ENCODE measurements at regions not wholly inside any gene's neighbourhood (a gene's known extent, or its start where the extent isn't known, plus 50 kb on each side); places are given as distances from the start of the nearest gene placed in this dataset.
"Not testable (repeated sequence)": the region's sequence is repeated elsewhere in the genome, so short reads cannot be mapped to it uniquely, and the experiment has no call there.

DNA sequence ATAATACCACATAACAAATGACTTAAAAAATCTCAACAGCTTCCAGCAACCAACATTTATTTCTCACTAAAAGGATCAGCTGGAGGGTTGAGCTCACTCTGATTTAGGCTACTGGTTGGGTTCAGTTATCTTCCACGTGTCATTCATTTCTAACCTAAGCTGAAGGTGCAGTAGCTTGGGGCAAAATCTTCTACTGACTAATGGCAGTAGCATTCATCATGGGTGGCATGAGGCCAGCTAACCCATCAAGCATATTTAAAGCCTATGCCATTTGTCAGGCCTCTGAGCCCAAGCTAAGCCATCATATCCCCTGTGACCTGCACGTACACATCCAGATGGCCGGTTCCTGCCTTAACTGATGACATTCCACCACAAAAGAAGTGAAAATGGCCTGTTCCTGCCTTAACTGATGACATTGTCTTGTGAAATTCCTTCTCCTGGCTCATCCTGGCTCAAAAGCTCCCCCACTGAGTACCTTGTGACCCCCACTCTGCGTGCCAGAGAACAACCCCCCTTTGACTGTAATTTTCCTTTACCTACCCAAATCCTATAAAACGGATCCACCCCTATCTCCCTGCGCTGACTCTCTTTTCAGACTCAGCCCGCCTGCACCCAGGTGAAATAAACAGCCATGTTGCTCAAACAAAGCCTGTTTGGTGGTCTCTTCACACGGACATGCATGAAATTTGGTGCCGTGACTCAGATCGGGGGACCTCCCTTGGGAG, 324.7 kb upstream of the LMCD1 start:
- in situ Hi-C loops (cut with HindIII; ENCODE audit: low sequenced_read_pairs); DNase-seq (ENCODE audit: low spot score): not testable (repeated sequence)

DNA sequence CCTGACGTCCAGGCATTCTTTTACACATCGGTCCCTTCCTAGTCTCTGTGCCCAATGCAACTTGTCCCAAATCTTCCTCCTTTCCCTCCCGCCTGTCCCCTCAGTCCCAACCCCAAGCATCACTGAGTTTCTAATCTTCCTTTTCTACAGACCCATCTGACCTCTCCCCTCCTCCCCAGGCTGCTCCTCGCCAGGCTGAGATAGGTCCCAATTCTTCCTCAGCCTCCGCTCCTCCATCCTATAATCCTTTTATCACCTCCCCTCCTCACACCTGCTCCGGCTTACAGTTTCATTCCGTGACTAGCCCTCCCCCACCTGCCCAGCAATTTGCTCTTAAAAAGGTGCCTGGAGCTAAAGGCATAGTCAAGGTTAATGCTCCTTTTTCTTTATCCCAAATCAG, 323.1 kb upstream of the LMCD1 start:
- in situ Hi-C loops (cut with HindIII; ENCODE audit: low sequenced_read_pairs); DNase-seq (ENCODE audit: low spot score): not testable (repeated sequence)

GRCh38 chr3:8182904-8183303, 318.7 kb upstream of the LMCD1 start:
- DNase-seq (ENCODE audit: low spot score): no peak
- in situ Hi-C loops (cut with HindIII; ENCODE audit: low sequenced_read_pairs): no loop called here

DNA sequence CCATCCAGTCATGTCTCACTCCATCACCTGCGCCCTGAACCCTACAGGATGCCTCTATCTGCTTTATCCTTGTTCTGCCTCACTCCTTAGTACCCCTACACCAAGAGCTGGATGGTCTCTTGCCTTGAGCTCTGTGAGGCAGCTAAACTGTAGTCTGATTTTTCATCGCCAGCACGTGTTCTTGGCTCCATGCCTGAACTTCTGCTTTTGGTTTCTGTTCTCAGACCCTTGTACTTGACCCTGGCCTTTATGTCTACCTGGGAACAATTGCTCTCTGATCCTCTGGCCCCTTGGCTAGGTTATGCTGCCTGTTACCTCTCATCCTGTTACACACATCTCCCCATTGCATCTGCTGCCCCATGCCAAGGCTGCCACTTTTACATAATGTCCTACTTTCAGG, 318.0 kb upstream of the LMCD1 start:
- in situ Hi-C loops (cut with HindIII; ENCODE audit: low sequenced_read_pairs): no loop called here
- DNase-seq (ENCODE audit: low spot score): no peak

- in situ Hi-C loops (cut with HindIII; ENCODE audit: low sequenced_read_pairs): no loop called here
Observed at GRCh38 chr3:8186213-8186612, 315.4 kb upstream of the LMCD1 start.

DNA sequence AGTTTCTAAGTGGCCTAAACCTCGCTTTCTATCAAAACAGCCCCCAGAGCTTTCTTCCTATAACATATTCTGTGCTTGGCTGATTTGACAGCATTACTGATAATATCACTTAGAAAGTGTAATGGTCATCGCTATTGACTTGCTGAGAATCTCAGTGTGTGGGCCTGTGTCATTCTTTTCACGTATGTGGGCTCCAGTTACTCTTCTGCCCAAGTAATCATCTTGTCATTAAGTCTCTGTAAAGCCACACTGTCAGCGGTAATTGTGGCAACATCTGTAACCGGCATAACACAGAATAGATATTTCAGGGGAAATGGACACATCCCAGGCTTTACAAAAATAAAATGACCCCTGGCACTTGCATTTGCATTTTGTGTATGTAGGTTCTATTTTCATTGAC, 313.6 kb upstream of the LMCD1 start:
- in situ Hi-C loops (cut with HindIII; ENCODE audit: low sequenced_read_pairs): no loop called here

More at GRCh38 chr3:8186213-8186612, 315.4 kb upstream of the LMCD1 start:
- no peak for DNase-seq (ENCODE audit: low spot score)

DNA sequence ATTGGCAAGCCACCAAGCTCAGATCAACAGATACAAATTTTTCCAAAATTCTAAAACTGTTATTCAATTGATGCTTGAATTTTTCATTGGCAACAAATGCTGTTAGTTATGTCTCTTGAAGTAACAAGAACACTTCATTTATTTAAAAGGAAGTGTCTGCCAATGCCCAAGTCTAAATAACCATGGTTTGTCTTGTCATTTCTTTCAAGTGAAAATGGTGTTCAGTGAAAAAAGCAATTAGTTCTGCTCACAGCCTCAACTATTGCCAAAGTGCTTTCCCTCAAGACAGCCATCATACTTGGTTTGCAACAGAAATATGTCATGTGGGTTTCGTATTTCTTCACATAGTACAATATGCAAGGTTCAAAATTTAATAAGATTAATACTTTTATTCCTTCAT, 312.6 kb upstream of the LMCD1 start:
- in situ Hi-C loops (cut with HindIII; ENCODE audit: low sequenced_read_pairs): no loop called here
- DNase-seq (ENCODE audit: low spot score): no peak

More for the DNA sequence above, 313.6 kb upstream of the LMCD1 start:
- DNase-seq (ENCODE audit: low spot score): no peak

- DNase-seq (ENCODE audit: low spot score): no peak
- in situ Hi-C loops (cut with HindIII; ENCODE audit: low sequenced_read_pairs): no loop called here
Observed at GRCh38 chr3:8191406-8191805, 310.2 kb upstream of the LMCD1 start.

GRCh38 chr3:8197384-8197783, 304.2 kb upstream of the LMCD1 start:
- in situ Hi-C loops (cut with HindIII; ENCODE audit: low sequenced_read_pairs): no loop called here
- DNase-seq (ENCODE audit: low spot score): no peak

DNA sequence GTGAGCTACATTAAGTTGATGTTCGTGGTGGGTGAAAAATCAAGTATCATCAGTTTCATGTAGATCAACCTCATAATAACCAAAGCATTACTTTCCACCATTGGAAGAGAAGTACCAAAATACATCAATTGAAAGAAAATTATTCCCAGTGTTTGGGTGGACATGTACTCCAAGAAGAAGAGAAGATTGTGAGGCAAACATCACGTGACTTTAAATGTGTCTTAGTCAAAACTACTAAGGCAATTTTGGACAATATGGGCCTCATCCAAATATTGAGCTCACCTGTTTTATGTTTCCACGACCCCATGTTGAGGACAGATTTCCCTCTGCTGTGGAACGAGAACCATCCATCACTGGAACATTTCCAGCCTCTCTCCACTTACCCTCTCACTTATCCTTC, 303.0 kb upstream of the LMCD1 start:
- in situ Hi-C loops (cut with HindIII; ENCODE audit: low sequenced_read_pairs): no loop called here
- DNase-seq (ENCODE audit: low spot score): no peak

- in situ Hi-C loops (cut with HindIII; ENCODE audit: low sequenced_read_pairs): no loop called here
- DNase-seq (ENCODE audit: low spot score): peak; percentile 90
Observed at GRCh38 chr3:8200996-8201395, 300.6 kb upstream of the LMCD1 start.

DNA sequence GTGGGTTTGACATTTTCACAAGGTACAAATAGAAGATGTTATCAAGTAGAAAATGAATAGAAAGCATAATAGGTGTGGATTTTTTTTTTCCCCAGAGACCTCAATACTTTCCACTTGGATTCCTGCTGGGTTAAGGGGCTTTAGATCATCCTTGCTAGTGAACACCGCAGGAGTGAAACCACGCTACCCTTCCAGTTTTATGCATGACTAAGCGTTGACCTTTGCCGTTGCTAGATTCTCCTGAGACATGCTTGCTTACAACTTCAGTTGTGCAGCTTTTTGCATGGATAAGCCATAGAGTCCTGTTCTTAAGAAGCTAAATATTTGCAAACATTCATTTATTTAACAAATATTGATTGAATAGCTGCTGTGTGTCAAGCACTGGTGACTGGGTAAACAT, 299.7 kb upstream of the LMCD1 start:
- DNase-seq (ENCODE audit: low spot score): no peak
- in situ Hi-C loops (cut with HindIII; ENCODE audit: low sequenced_read_pairs): no loop called here

GRCh38 chr3:8204331-8204730, 297.3 kb upstream of the LMCD1 start:
- peak; percentile 36 for DNase-seq (ENCODE audit: low spot score)
- in situ Hi-C loops (cut with HindIII; ENCODE audit: low sequenced_read_pairs): no loop called here

DNA sequence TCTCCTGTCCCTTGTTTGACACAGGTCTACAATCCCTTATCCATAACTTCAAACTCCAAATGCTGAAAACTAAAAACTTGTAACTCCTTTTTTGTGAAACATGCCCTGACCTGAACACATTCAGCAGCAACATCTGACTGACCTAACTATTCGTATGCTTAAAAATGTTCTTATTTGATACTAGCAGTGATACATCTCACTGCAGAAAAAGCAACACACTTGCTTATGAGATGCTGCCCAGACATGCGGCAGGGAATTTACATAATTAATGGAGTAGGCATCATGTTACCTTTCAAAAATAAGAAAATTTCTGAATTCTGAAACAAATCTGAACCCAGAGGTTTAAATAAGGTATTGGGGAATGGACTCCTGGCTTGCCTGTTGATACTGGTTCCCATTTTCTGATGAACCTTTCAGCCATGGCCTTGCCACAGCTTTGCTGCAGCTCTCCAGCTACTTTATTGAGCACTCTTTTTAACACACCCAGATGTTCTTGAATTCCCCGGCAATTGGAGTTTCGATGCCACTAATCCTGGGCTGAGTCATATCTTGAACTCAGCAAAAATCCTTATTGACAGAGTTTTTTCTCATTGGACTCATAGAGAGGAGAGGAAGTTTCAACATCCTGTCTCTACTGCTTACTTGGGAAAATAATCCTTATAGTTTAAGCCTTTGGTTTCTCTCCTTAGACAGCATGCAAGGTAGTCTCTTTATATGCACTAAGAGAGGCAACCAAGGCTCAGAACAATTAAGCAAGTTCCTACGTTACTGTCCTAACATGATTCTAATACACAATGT, 296.6 kb upstream of the LMCD1 start:
- in situ Hi-C loops (cut with HindIII; ENCODE audit: low sequenced_read_pairs): no loop called here
- no peak for DNase-seq (ENCODE audit: low spot score)

GRCh38 chr3:8205881-8206280, 295.7 kb upstream of the LMCD1 start:
- in situ Hi-C loops (cut with HindIII; ENCODE audit: low sequenced_read_pairs): no loop called here
- DNase-seq (ENCODE audit: low spot score): no peak

GRCh38 chr3:8206971-8207617, 294.5 kb upstream of the LMCD1 start:
- in situ Hi-C loops (cut with HindIII; ENCODE audit: low sequenced_read_pairs): no loop called here
- no peak for DNase-seq (ENCODE audit: low spot score)

DNA sequence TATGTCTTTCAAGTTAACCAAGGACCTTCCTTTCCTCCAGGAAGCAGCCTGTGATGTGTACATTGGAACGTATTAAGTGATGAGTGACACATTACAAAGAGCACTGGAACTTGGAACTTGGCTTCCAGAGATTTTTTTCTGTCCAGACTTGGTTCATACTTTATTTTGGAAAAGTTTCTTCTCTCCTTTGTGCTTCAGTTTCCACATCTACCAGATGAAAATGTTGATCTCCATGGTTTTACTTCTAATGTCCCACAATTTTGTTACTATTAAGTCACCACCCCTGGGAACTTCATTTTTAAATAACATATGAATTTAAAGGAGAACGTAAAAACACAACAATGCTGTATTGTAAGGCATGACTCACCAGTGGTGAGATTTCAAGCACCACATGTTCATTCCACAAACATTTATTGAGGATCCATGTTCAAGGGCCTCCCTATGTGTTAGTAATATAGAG, 290.7 kb upstream of the LMCD1 start:
- in situ Hi-C loops (cut with HindIII; ENCODE audit: low sequenced_read_pairs): no loop called here

DNA sequence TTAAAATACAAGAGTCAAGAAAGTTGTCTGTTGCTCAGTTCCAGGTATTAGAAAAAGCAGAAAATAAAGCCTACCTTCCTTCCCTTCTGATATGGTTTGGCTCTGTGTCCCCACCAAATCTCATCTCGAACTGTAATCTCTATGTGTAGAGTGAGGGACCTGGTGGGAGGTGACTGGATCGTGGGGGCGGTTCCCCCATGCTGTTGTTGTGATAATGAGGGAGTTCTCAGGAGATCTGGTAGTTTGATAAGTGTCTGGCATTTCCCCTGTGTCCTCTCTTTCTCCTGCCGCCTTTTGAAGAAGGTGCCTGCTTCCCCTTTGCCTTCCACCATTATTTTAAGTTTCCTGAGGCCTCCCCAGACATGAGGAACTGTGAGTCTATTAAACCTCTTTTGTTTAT, 288.8 kb upstream of the LMCD1 start:
- in situ Hi-C loops (cut with HindIII; ENCODE audit: low sequenced_read_pairs): no loop called here
- no peak for DNase-seq (ENCODE audit: low spot score)

More for the DNA sequence above, 290.7 kb upstream of the LMCD1 start:
- DNase-seq (ENCODE audit: low spot score): no peak

GRCh38 chr3:8213286-8213685, 288.3 kb upstream of the LMCD1 start:
- DNase-seq (ENCODE audit: low spot score): no peak
- in situ Hi-C loops (cut with HindIII; ENCODE audit: low sequenced_read_pairs): no loop called here

- in situ Hi-C loops (cut with HindIII; ENCODE audit: low sequenced_read_pairs): no loop called here
- no peak for DNase-seq (ENCODE audit: low spot score)
Observed at GRCh38 chr3:8215821-8216220, 285.8 kb upstream of the LMCD1 start.
